Heart left ventricle (tissue), 16 donors: ENCODE measurements at regions not wholly inside any gene's neighbourhood (a gene's known extent, or its start where the extent isn't known, plus 50 kb on each side); places are given as distances from the start of the nearest gene placed in this dataset.

Experiments
- ATAC-seq, 4 donors: fragments of 200-7000 bp; cut with Tn5 transposase; one replicate each; pipeline ENCODE4 v1.9.1; 2020 to 2022; ENCODE audit warnings: moderate library complexity in 4 of 4, mild to moderate bottlenecking in 3 of 4, moderate number of reproducible peaks in 1 of 4
- DNase-seq, 5 donors: peaks; one replicate each; pipeline ENCODE4 v3.0.0-alpha.2; 2020
- H3K27ac ChIP-seq, 12 donors: fragments of 200-600 bp; sonication (generic) in 4 of 12; one replicate each; pipeline versions ENCODE4 v1.5.0 to v1.8.0; 2016 to 2022; ENCODE audit warnings: mild to moderate bottlenecking in 2 of 12
- H3K27me3 ChIP-seq, 9 donors: fragments of 200-600 bp; sonication (generic) in 2 of 9; one replicate each; pipeline versions ENCODE4 v1.5.1 to v1.8.0; 2016 to 2022; ENCODE audit warnings: mild to moderate bottlenecking in 3 of 9
- H3K36me3 ChIP-seq, 9 donors: fragments of 200-600 bp; sonication (generic) in 2 of 9; one replicate each; pipeline versions ENCODE4 v1.5.0 to v1.8.0; 2018 to 2022; ENCODE audit warnings: mild to moderate bottlenecking in 2 of 9
- H3K4me1 ChIP-seq, 12 donors: fragments of 200-600 bp; sonication (generic) in 4 of 12; one replicate each; pipeline versions ENCODE4 v1.5.0 to v1.8.0; 2016 to 2022; ENCODE audit warnings: mild to moderate bottlenecking in 3 of 12
- H3K4me3 ChIP-seq, 12 donors: fragments of 200-600 bp; sonication (generic) in 4 of 12; one replicate each; pipeline versions ENCODE4 v1.5.0 to v1.8.0; 2017 to 2022; ENCODE audit warnings: mild to moderate bottlenecking in 9 of 12, moderate library complexity in 4 of 12
- H3K9me3 ChIP-seq, 12 donors: fragments of 200-600 bp; sonication (generic) in 4 of 12; one replicate each; pipeline versions ENCODE4 v1.5.0 to v1.8.0; 2016 to 2022; ENCODE audit warnings: mild to moderate bottlenecking in 1 of 12
- POLR2A ChIP-seq, 2 donors: fragments of 450-650 bp; IDR thresholded peaks; one replicate each; pipeline ENCODE4 v1.6.1; 2017; ENCODE audit warnings: antibody characterized with exemption in 2 of 2, mild to moderate bottlenecking in 2 of 2, moderate library complexity in 2 of 2
- WGBS, 4 donors: extraction: QIAGEN DNeasy Blood & Tissue Kit in 2 of 4; methylation state at CpG; one replicate each; pipeline versions ENCODE4 v1.1.5 to v1.1.7; 2013 to 2018; 5-methylcytosine and 5-hydroxymethylcytosine counted together
- intact Hi-C, 10 donors: fragments of 100-400 bp; cut with DNase I; formaldehyde crosslinking; loops; one replicate each; pipeline versions ENCODE4 v1.11.1 to v1.14.2; 2022
- TF ChIP-seq, protein P1 (sequence below), 12 donors: fragments of 200-600 bp; sonication (generic) in 4 of 12; IDR thresholded peaks; one replicate each; pipeline versions ENCODE4 v1.5.0 to v1.8.0; 2018 to 2022; ENCODE audit warnings: antibody characterized with exemption in 12 of 12, mild to moderate bottlenecking in 5 of 12
- donor health status: ischemic (EF 13 %, LVEDD 7.1; RV severe dilation, severe dysfunction).
- donor health status: healthy with polysubstance abuse.
- donor health status: DM: no; HTN: yes; CAD: no.
- donor health status: DM: no; HTN: no; CAD: no.
- donor health status: ischemic (EF 25% LVEDD 6.9; RV normal size, moderate dysfunction).
- donor health status: ischemic (EF 25% LVEDD 5.7; RV mildly dilated, moderate dysfunction).
- donor health status: healthy.
- donor health status: DM: yes; HTN: yes; CAD: no.
- donor health status: ischemic (EF 35%, LVEDD 5.7; RV mildly dilated, moderate dysfunction).
- donor health status: nonischemic (EF 11% LVEDD 7.7; RV severe dilation, severe dysfunction).
- donor health status: DM: yes; HTN: yes; CAD: no.
- donor health status: PGD.
- donor health status: ischemic (EF 29% LVEDD 5.4; RV normal size, mild dysfunction).
- donor health status: nonischemic (EF 23%, LVEDD 6.1; RV moderate dilation, normal function).

DNA sequence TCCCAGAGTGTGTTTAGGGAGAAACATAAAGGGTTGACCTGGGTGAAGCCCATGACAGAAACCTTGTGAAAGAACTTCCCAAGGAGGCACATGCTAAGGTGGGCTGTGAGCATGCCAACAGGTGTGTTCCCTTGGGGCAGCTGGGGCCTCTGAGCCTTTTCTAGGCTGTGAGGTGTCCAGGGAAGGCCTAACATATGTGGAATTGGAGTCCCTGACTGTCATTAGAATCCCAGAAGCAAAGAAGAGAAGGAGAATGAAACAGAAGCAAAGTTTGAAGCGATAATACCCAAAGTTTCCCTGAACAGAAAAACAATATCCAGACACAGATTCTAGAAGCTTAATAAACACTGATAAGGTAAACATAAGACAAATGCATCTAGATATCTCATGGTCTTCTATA, 143.3 kb downstream of the CD83 start:
- Histone ChIP-seq H3K9me3 (peaks cover 0 to 36% (median 15%) of the 10 kb centered on the region in 12 donors), H3K4me1 (no peaks in the 10 kb centered on the region), H3K4me3 (no peak overlapping the region), H3K36me3 (no peaks in the 10 kb centered on the region), H3K27me3 (no peaks in the 10 kb centered on the region), H3K27ac (no peak overlapping the region)
- WGBS, 4 donors, result 93 to 100% (median 99%) methylated on average over 1 of the region's 1 CpG
- intact Hi-C loops, result no loop called here
- no peak for TF ChIP-seq POLR2A (IDR thresholded peaks at IDR 0.05)
- TF ChIP-seq, protein P1, sequence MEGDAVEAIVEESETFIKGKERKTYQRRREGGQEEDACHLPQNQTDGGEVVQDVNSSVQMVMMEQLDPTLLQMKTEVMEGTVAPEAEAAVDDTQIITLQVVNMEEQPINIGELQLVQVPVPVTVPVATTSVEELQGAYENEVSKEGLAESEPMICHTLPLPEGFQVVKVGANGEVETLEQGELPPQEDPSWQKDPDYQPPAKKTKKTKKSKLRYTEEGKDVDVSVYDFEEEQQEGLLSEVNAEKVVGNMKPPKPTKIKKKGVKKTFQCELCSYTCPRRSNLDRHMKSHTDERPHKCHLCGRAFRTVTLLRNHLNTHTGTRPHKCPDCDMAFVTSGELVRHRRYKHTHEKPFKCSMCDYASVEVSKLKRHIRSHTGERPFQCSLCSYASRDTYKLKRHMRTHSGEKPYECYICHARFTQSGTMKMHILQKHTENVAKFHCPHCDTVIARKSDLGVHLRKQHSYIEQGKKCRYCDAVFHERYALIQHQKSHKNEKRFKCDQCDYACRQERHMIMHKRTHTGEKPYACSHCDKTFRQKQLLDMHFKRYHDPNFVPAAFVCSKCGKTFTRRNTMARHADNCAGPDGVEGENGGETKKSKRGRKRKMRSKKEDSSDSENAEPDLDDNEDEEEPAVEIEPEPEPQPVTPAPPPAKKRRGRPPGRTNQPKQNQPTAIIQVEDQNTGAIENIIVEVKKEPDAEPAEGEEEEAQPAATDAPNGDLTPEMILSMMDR (IDR thresholded peaks at IDR 0.05), result no peak
- ATAC-seq (no peak), DNase-seq (no peak)

DNA sequence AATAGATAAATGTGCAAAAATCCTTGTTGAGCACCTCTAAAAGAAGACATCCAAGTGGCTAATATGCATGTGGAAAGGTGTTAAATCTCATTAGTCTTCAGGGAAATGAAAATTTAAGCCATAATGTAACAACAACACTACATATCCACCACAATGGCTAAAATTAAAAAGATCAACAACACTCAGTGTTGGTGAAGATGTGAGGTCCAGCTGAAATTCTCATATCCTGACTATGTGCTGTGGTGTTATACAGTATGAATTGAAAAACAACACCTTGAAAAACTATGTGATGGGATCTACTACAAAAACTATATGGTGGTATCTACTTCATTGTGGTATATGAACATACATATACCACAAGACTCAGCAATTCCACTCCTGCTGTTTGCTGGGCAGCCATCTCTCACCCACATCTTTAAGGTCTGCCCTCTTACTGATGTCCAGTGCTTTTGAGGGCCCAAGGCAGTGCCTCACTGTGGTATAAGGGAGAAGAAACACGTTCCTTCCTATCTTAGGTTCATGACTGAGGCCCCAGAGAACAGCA, 146.4 kb downstream of the CD83 start:
- WGBS, 4 donors, result 94 to 95% (median 94%) methylated on average over 1 of the region's 1 CpG
- DNase-seq, result no peak

DNA sequence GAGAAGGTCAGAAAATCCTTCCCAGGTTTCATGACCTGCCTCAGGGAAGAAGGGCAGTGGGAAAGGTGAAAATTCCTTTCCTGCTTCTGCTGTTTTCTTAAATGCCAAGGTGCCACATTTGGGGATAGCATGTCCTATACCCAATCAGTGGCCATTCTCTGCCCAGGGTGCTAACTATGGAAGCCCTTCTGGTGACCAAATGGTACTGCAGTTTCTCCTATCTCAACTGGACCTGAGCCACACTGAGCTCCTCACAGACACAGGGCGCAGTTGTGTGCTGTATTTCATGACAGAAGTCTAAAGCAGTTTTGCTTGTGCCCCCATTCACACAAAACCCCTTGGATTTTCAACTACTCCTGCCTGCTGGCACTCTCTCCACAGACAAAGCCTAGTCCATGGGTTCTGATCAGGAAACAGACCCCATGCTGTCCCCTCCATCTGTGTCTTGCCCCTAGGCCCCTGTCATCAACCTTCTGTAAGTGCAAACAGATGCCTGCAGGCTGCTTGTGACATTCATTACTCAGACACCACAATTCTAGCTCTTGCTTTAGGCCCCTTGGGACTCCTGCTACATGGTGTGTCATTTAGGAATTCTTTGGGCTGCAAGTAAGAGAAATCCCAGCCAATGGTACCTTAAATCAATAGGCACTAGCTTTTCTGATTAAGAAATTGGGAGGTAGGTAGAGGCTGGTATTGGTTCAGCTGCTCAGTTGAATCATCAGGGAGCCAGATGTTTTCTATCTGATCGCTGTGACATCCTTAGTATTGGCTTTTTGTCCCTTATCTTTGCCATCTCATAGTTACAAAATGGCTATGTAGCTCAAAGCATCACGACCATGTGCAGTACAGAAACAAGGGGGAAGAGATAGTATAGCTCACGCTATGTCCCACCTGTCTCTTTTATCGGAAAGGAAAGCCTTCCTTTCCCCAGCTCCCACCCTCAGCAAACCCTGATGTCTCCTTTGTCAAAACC, 147.8 kb downstream of the CD83 start:
- H3K27me3 ChIP-seq, result no peaks in the 10 kb centered on the region
- DNase-seq, result no peak
- no peak overlapping the region for H3K4me3 ChIP-seq
- no peak for ATAC-seq
- peaks cover 0 to 35% (median 15%) of the 10 kb centered on the region in 12 donors for H3K9me3 ChIP-seq
- WGBS, 4 donors, result 87 to 92% (median 92%) methylated on average over 5 of the region's 5 CpGs
- no peak overlapping the region for H3K27ac ChIP-seq
- intact Hi-C loops, result no loop called here
- TF ChIP-seq POLR2A (IDR thresholded peaks at IDR 0.05), result no peak
- TF ChIP-seq, protein P1 (IDR thresholded peaks at IDR 0.05), result peak in 1 of 12 donors; percentile 21
- H3K4me1 ChIP-seq, result no peaks in the 10 kb centered on the region
- H3K36me3 ChIP-seq, result no peaks in the 10 kb centered on the region

More for the DNA sequence above, 146.4 kb downstream of the CD83 start:
- H3K27me3 ChIP-seq, result no peaks in the 10 kb centered on the region
- H3K4me3 ChIP-seq, result no peak overlapping the region
- no peaks in the 10 kb centered on the region for H3K36me3 ChIP-seq
- intact Hi-C loops, result no loop called here
- no peaks in the 10 kb centered on the region for H3K4me1 ChIP-seq
- H3K9me3 ChIP-seq, result peaks cover 0 to 36% (median 15%) of the 10 kb centered on the region in 12 donors
- no peak overlapping the region for H3K27ac ChIP-seq
- TF ChIP-seq, protein P1 (IDR thresholded peaks at IDR 0.05), result no peak
- no peak for TF ChIP-seq POLR2A (IDR thresholded peaks at IDR 0.05)
- no peak for ATAC-seq

DNA sequence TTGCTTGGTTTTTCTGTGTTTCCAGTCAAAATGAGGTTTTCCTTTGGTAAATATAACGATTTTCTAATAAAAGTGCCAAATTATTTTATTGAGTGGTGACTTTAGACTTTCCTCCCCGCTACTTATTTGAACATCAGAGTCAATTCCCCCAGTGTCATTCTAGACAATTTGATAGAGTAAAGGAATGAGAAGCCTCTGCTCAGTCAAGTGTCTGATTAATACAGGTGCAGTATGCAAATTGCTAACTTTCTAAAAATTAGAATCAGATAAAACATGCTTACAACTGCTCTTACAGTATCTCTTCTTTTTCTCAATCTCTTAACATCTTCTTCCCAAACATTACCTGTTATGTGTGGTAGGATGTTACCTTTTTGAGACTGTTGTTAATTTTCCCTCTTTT, 148.7 kb downstream of the CD83 start:
- TF ChIP-seq POLR2A (IDR thresholded peaks at IDR 0.05), result no peak
- TF ChIP-seq, protein P1 (IDR thresholded peaks at IDR 0.05), result no peak
- DNase-seq (no peak), ATAC-seq (no peak)
- intact Hi-C loops, result no loop called here
- Histone ChIP-seq H3K27me3 (no peaks in the 10 kb centered on the region), H3K36me3 (no peaks in the 10 kb centered on the region), H3K27ac (no peak overlapping the region), H3K4me3 (no peak overlapping the region), H3K9me3 (peaks cover 0 to 25% (median 15%) of the 10 kb centered on the region in 12 donors), H3K4me1 (peaks cover 0 to 7% (median 0%) of the 10 kb centered on the region in 12 donors)
- 88 to 93% (median 90%) methylated on average over 2 of the region's 2 CpGs for WGBS, 4 donors
